Activated naive CD4-positive, alpha-beta T cell treated with anti-CD3 and anti-CD28 coated beads, Interleukin-2, amount 50 U/mL, for 24 hours (primary cell): ENCODE measurements at regions not wholly inside any gene's neighbourhood (a gene's known extent, or its start where the extent isn't known, plus 50 kb on each side); places are given as distances from the start of the nearest gene placed in this dataset.
"Not testable (repeated sequence)": the region's sequence is repeated elsewhere in the genome, so short reads cannot be mapped to it uniquely, and the experiment has no call there.

ENCODE experiments used
- H3K27ac Mint-ChIP-seq: one replicate; pipeline ENCODE4 v1.8.0; 2021; ENCODE audit warnings: mild to moderate bottlenecking, mixed read lengths
- H3K27me3 Mint-ChIP-seq: one replicate; pipeline ENCODE4 v1.8.0; 2021; ENCODE audit warnings: mixed read lengths
- H3K36me3 Mint-ChIP-seq: one replicate; pipeline ENCODE4 v1.8.0; 2021; ENCODE audit warnings: mixed read lengths
- H3K4me1 Mint-ChIP-seq: one replicate; pipeline ENCODE4 v1.8.0; 2021; ENCODE audit warnings: mixed read lengths
- H3K4me3 Mint-ChIP-seq: one replicate; pipeline ENCODE4 v1.8.0; 2021; ENCODE audit warnings: mild to moderate bottlenecking, mixed read lengths
- H3K9me3 Mint-ChIP-seq: one replicate; pipeline ENCODE4 v1.8.0; 2021; ENCODE audit warnings: mixed read lengths

GRCh38 chr13:81596224-81596753 is 1255.4 kb upstream of the SPRY2 start:
- no peaks in the 10 kb centered on the region for H3K36me3 Mint-ChIP-seq
- H3K27me3 Mint-ChIP-seq: no peaks in the 10 kb centered on the region
- no peaks in the 10 kb centered on the region for H3K4me1 Mint-ChIP-seq
- no peak overlapping the region for H3K27ac Mint-ChIP-seq
- peaks cover 5% of the 10 kb centered on the region for H3K9me3 Mint-ChIP-seq
- H3K4me3 Mint-ChIP-seq: no peak overlapping the region

DNA sequence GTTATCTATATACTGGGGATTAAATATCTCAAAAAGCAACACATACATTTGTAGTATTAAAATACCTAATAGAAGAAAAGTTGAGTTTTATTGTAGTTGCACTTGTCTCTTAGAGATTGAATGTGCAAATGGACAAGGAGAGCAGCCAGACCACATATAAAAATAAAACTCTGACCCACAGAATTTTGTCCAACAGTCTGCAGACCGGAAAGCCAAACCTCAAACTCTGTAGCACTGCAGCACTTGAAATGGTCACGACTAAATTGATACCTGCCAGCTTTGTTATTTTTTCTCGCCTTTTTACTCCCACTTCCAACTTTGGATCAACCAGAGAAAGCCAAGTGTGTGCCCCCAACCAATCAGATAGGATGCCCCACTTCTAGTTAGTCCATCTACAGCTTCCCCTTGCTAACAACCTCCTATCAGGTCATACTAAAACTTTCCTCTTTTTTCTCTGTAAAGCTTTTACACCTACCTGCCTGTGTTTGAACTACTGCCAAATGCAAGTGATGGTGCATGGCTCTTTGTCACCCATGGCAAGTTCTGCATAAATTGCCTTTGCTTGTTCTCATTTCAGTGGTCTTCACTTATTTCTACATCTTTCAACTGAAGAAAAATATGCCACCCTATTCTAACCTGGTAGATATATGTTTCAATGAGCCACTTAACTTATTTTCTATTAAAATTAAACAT is 1250.7 kb upstream of the SPRY2 start:
- Mint-ChIP-seq H3K36me3 (no peaks in the 10 kb centered on the region), H3K27ac (no peak overlapping the region), H3K4me3 (no peak overlapping the region), H3K9me3 (peaks cover 5% of the 10 kb centered on the region), H3K4me1 (no peaks in the 10 kb centered on the region), H3K27me3 (no peaks in the 10 kb centered on the region)

GRCh38 chr13:81582381-81582780 is 1241.5 kb upstream of the SPRY2 start:
- Mint-ChIP-seq H3K27ac (no peak overlapping the region), H3K36me3 (no peaks in the 10 kb centered on the region), H3K27me3 (no peaks in the 10 kb centered on the region), H3K9me3 (peaks cover 8% of the 10 kb centered on the region), H3K4me1 (no peaks in the 10 kb centered on the region), H3K4me3 (no peak overlapping the region)

GRCh38 chr13:81577601-81578195 is 1236.8 kb upstream of the SPRY2 start:
- Mint-ChIP-seq H3K4me3 (no peak overlapping the region), H3K36me3 (no peaks in the 10 kb centered on the region), H3K4me1 (no peaks in the 10 kb centered on the region), H3K27ac (no peak overlapping the region), H3K27me3 (no peaks in the 10 kb centered on the region), H3K9me3 (peaks cover 8% of the 10 kb centered on the region)

GRCh38 chr13:81568824-81569223 is 1227.9 kb upstream of the SPRY2 start:
- Mint-ChIP-seq H3K27ac (no peak overlapping the region), H3K4me1 (no peaks in the 10 kb centered on the region), H3K36me3 (no peaks in the 10 kb centered on the region), H3K4me3 (no peak overlapping the region), H3K9me3 (no peaks in the 10 kb centered on the region), H3K27me3 (no peaks in the 10 kb centered on the region)

- H3K9me3 Mint-ChIP-seq: peaks cover 8% of the 10 kb centered on the region
- no peak overlapping the region for H3K27ac Mint-ChIP-seq
- no peaks in the 10 kb centered on the region for H3K4me1 Mint-ChIP-seq
- H3K4me3 Mint-ChIP-seq: no peak overlapping the region
- H3K36me3 Mint-ChIP-seq: no peaks in the 10 kb centered on the region
- no peaks in the 10 kb centered on the region for H3K27me3 Mint-ChIP-seq
Measured at GRCh38 chr13:81565849-81566248, 1224.9 kb upstream of the SPRY2 start.

DNA sequence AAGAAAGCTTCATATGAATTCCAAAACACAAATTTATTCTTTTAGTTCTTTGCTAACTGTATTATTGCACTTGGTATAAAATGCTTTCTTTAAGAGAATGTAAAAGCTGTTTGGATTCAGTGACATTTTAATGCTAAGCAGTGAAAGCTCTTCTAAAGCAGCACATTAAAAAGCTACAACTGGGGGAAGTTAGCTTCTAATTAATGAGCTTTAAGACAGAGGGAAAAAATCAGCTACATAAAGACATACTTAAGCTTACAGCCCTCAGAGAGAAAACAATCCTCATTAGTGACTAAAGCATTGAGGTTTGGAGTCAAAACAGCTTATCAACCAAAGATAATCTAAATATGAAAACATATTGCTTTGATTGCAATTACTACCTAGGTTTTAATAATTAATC is 1222.2 kb upstream of the SPRY2 start:
- Mint-ChIP-seq H3K4me1 (no peaks in the 10 kb centered on the region), H3K4me3 (no peak overlapping the region), H3K27ac (no peak overlapping the region), H3K27me3 (no peaks in the 10 kb centered on the region), H3K9me3 (peaks cover 8% of the 10 kb centered on the region), H3K36me3 (no peaks in the 10 kb centered on the region)

GRCh38 chr13:81562598-81562997 is 1221.7 kb upstream of the SPRY2 start:
- no peaks in the 10 kb centered on the region for H3K4me1 Mint-ChIP-seq
- no peak overlapping the region for H3K27ac Mint-ChIP-seq
- H3K27me3 Mint-ChIP-seq: no peaks in the 10 kb centered on the region
- H3K4me3 Mint-ChIP-seq: no peak overlapping the region
- H3K9me3 Mint-ChIP-seq: peaks cover 8% of the 10 kb centered on the region
- no peaks in the 10 kb centered on the region for H3K36me3 Mint-ChIP-seq

DNA sequence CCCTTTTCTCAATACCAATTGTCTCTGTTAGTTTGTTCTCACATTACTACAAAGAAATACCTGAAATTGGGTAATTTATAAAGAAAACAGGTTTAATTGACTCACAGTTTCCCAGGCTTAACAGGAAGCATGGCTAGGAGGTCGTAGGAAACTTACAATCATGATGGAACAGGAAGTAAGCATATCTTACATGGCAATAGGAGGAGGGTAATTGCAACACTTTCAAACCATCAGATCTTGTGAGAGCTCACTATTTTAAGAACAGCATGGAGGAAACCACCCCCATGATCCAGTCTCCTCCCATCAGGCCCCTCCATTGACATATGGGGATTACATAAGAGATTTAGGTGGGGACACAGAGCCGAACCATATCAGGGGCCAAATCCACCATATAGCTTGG is 1210.1 kb upstream of the SPRY2 start:
- H3K27me3 Mint-ChIP-seq: no peaks in the 10 kb centered on the region
- no peaks in the 10 kb centered on the region for H3K36me3 Mint-ChIP-seq
- H3K4me1 Mint-ChIP-seq: no peaks in the 10 kb centered on the region
- no peak overlapping the region for H3K4me3 Mint-ChIP-seq
- peaks cover 14% of the 10 kb centered on the region for H3K9me3 Mint-ChIP-seq
- H3K27ac Mint-ChIP-seq: no peak overlapping the region

- not testable (repeated sequence) for H3K36me3 Mint-ChIP-seq, H3K27me3 Mint-ChIP-seq, H3K4me1 Mint-ChIP-seq
Measured at GRCh38 chr13:81546294-81546693, 1205.4 kb upstream of the SPRY2 start.

GRCh38 chr13:81540777-81541176 is 1199.9 kb upstream of the SPRY2 start:
- no peaks in the 10 kb centered on the region for H3K4me1 Mint-ChIP-seq
- H3K27me3 Mint-ChIP-seq: no peaks in the 10 kb centered on the region
- no peak overlapping the region for H3K27ac Mint-ChIP-seq
- no peak overlapping the region for H3K4me3 Mint-ChIP-seq
- H3K36me3 Mint-ChIP-seq: no peaks in the 10 kb centered on the region
- H3K9me3 Mint-ChIP-seq: peaks cover 22% of the 10 kb centered on the region

More at GRCh38 chr13:81546294-81546693, 1205.4 kb upstream of the SPRY2 start:
- H3K9me3 Mint-ChIP-seq: peaks cover 24% of the 10 kb centered on the region
- not testable (repeated sequence) for H3K27ac Mint-ChIP-seq, H3K4me3 Mint-ChIP-seq

- peaks cover 17% of the 10 kb centered on the region for H3K9me3 Mint-ChIP-seq
- no peaks in the 10 kb centered on the region for H3K27me3 Mint-ChIP-seq
- H3K4me3 Mint-ChIP-seq: no peak overlapping the region
- H3K27ac Mint-ChIP-seq: no peak overlapping the region
- H3K36me3 Mint-ChIP-seq: no peaks in the 10 kb centered on the region
- H3K4me1 Mint-ChIP-seq: no peaks in the 10 kb centered on the region
Measured at GRCh38 chr13:81539643-81540150, 1198.8 kb upstream of the SPRY2 start.

DNA sequence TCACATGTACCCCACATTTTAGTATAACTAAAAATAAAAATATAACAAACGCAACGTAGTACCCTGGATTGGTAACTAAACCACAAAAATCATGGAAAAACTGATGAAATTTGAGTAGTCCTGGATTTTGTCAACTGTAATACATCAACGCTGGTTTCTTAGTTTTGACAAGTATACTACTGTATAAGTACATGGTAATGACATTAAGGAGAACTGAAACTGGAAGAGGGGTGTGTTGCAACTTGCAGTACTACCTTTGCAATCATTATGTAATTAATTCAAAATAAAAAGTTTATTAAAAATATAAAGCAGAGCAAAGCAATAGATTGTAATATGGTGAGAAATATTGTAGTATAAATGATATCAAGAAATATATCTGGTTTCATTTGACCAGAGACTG is 1158.0 kb upstream of the SPRY2 start:
- H3K36me3 Mint-ChIP-seq: peaks cover 1% of the 10 kb centered on the region
- H3K27ac Mint-ChIP-seq: no peak overlapping the region
- peaks cover 33% of the 10 kb centered on the region for H3K9me3 Mint-ChIP-seq
- no peak overlapping the region for H3K4me3 Mint-ChIP-seq
- H3K27me3 Mint-ChIP-seq: no peaks in the 10 kb centered on the region
- no peaks in the 10 kb centered on the region for H3K4me1 Mint-ChIP-seq

GRCh38 chr13:81493144-81493543 is 1152.2 kb upstream of the SPRY2 start:
- H3K4me3 Mint-ChIP-seq: no peak overlapping the region
- no peaks in the 10 kb centered on the region for H3K36me3 Mint-ChIP-seq
- peaks cover 23% of the 10 kb centered on the region for H3K9me3 Mint-ChIP-seq
- H3K4me1 Mint-ChIP-seq: no peaks in the 10 kb centered on the region
- no peaks in the 10 kb centered on the region for H3K27me3 Mint-ChIP-seq
- no peak overlapping the region for H3K27ac Mint-ChIP-seq

DNA sequence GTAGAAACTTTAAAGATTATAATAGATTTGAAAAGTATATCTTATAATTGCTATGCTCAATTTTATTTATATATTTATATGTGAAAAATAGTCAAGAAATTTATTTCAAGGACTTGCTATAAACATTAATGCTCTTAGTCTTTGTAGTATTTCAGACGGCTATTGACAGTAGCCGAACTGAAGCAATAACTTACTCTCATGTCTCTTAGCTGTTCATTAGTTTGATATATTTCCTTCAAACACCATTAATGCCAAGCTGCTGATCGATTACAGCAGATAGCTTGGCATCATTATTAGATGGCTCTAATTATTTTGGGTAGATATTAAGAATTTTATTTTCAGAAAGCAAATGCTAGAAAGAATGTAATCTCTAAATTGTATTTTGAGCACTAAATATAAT is 1151.5 kb upstream of the SPRY2 start:
- Mint-ChIP-seq H3K4me3 (no peak overlapping the region), H3K27ac (no peak overlapping the region), H3K4me1 (no peaks in the 10 kb centered on the region), H3K27me3 (no peaks in the 10 kb centered on the region), H3K9me3 (peaks cover 20% of the 10 kb centered on the region), H3K36me3 (no peaks in the 10 kb centered on the region)

DNA sequence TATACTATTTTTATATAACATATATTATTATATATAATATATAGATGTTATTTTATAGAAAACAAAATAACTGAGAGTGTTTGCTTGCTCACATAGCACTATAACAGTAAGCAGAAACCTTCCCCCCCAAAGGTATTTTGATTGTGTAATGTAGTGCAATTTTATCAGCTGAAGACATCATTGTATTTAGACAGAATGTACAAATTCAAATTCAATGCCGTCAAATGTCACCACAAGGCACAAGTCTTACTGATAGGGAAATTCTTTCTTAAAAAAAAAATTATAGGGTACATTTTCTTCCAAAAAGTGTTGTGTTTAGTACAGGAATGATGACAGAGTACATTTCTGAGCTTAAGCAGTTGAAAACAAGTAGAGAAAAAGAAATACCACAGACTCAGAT is 1147.1 kb upstream of the SPRY2 start:
- peaks cover 4% of the 10 kb centered on the region for H3K9me3 Mint-ChIP-seq
- no peaks in the 10 kb centered on the region for H3K36me3 Mint-ChIP-seq
- no peak overlapping the region for H3K27ac Mint-ChIP-seq
- H3K27me3 Mint-ChIP-seq: no peaks in the 10 kb centered on the region
- H3K4me1 Mint-ChIP-seq: no peaks in the 10 kb centered on the region
- no peak overlapping the region for H3K4me3 Mint-ChIP-seq
